K562 (cell line): ENCODE measurements at regions not wholly inside any gene's neighbourhood (a gene's known extent, or its start where the extent isn't known, plus 50 kb on each side); places are given as distances from the start of the nearest gene placed in this dataset.
A peak's percentile ranks its signal among the peaks of the same experiment; 100 is the strongest.

ENCODE experiments used
- ATAC-seq: fragments of 200-7000 bp; cut with Tn5 transposase; 3 replicates; pipeline ENCODE4 v1.9.1; 2020; ENCODE audit warnings: moderate library complexity
- BruUV-seq: library from RNA; stranded (reverse); fragments of 400-500 nt; replicated peaks from 2 replicates; lab custom pipeline; 2021; lab: Mats Ljungman, UMichigan
- CTCF ChIA-PET: fragments of 300-600 bp; formaldehyde crosslinking; extraction: SDS; loops from one replicate; lab custom pipeline; 2021; ENCODE audit warnings: low intra/inter-chr PET ratio; lab: Yijun Ruan, JAX
- POLR2A ChIA-PET: fragments of 300-600, 350-650 bp; sonication (Branson Sonifier 250); formaldehyde crosslinking; extraction: SDS; loops from one replicate; lab custom pipeline; 2021; ENCODE audit warnings: antibody characterized with exemption, inconsistent platforms; lab: Yijun Ruan, JAX
- DNase-seq, 4 experiments: peaks; one replicate each; pipeline versions ENCODE4 v3.0.0 to v3.0.0-alpha.2; 2011 to 2018; ENCODE audit warnings: low spot score in 3 of 4, mixed read lengths in 3 of 4; ENCODE audit errors: extremely low read depth in 1 of 4
- FAIRE-seq: peaks from 2 replicates; lab custom pipeline; 2011; peaks lifted over from hg19 to GRCh38; lab: Jason Lieb, UNC
- H2AFZ ChIP-seq: 2 replicates; pipeline ENCODE4 v1.6.0; 2011; ENCODE audit warnings: low read depth, low read length, control low read depth, inconsistent platforms
- H3K27ac ChIP-seq: fragments of 200-600 bp; 3 replicates; pipeline ENCODE4 v1.8.0; 2011; ENCODE audit warnings: low read depth, mild to moderate bottlenecking, control low read depth, inconsistent platforms, low read length, moderate library complexity, mixed read lengths; ENCODE audit errors: extremely low read depth
- H3K27me3 ChIP-seq, 2 experiments: fragments of 300-600 bp in 1 of 2; 2 replicates in 1 of 2; 3 replicates in 1 of 2; pipeline versions ENCODE4 v1.6.0 to v1.8.0; 2011; ENCODE audit warnings: inconsistent platforms in 2 of 2, low read length in 2 of 2, mild to moderate bottlenecking in 1 of 2, mixed read lengths in 1 of 2, moderate library complexity in 1 of 2; ENCODE audit not compliant: control insufficient read depth in 2 of 2, insufficient read depth in 2 of 2
- H3K36me3 ChIP-seq: fragments of 300-600 bp; 3 replicates; pipeline ENCODE4 v1.8.0; 2011; ENCODE audit warnings: mild to moderate bottlenecking, low read length, inconsistent platforms; ENCODE audit not compliant: control insufficient read depth, insufficient read depth
- H3K4me1 ChIP-seq, 2 experiments: fragments of 200-600 bp in 1 of 2; replicated peaks in 1 of 2; 2 replicates in 1 of 2; 3 replicates in 1 of 2; pipeline versions ENCODE4 v1.5.1 to v1.8.0; 2011; ENCODE audit warnings: inconsistent platforms in 2 of 2, low read length in 2 of 2, mild to moderate bottlenecking in 1 of 2, mixed read lengths in 1 of 2, moderate library complexity in 1 of 2; ENCODE audit not compliant: control insufficient read depth in 2 of 2, insufficient read depth in 2 of 2
- H3K4me2 ChIP-seq: 2 replicates; pipeline ENCODE4 v1.6.1; 2011; ENCODE audit warnings: low read length, control low read depth, inconsistent platforms, mixed read lengths; ENCODE audit not compliant: insufficient read depth
- H3K4me3 ChIP-seq: fragments of 200-600 bp; sonication (generic), shearing (Covaris generic); 2 replicates; pipeline ENCODE4 v1.5.1; 2016; ENCODE audit warnings: control low read depth, inconsistent platforms
- H3K79me2 ChIP-seq: fragments of 200-600 bp; 3 replicates; pipeline ENCODE4 v1.8.0; 2011; ENCODE audit warnings: low read length, inconsistent platforms; ENCODE audit not compliant: control insufficient read depth, insufficient read depth
- H3K9ac ChIP-seq, 2 experiments: 2 replicates each; pipeline versions ENCODE4 v1.6.0 to v1.6.1; 2011; ENCODE audit warnings: low read depth in 2 of 2, low read length in 2 of 2, control low read depth in 1 of 2, inconsistent platforms in 1 of 2, mild to moderate bottlenecking in 1 of 2, mixed read lengths in 1 of 2; ENCODE audit not compliant: insufficient read depth in 1 of 2
- H3K9me1 ChIP-seq: one replicate; pipeline ENCODE4 v1.6.0; 2011; ENCODE audit warnings: inconsistent platforms, mild to moderate bottlenecking, low read length, moderate library complexity; ENCODE audit not compliant: control insufficient read depth, insufficient read depth
- H3K9me3 ChIP-seq: replicated peaks from 2 replicates; pipeline ENCODE4 v1.5.1; 2011; ENCODE audit warnings: low read depth, low read length, inconsistent platforms; ENCODE audit not compliant: control insufficient read depth, insufficient read depth
- H4K20me1 ChIP-seq: replicated peaks from 2 replicates; pipeline ENCODE4 v1.6.1; 2011; ENCODE audit warnings: low read length, inconsistent platforms, mixed read lengths; ENCODE audit not compliant: control insufficient read depth, insufficient read depth
- CXXC5 ChIP-seq: fragments of 250-450 bp; sonication (Bioruptor Pico); IDR thresholded peaks from 2 replicates; pipeline ENCODE4 v1.8.0; 2022; ENCODE audit warnings: inconsistent platforms, mild to moderate bottlenecking, moderate library complexity
- ILK ChIP-seq: fragments of 450-650 bp; IDR thresholded peaks from 2 replicates; pipeline ENCODE4 v1.6.1; 2016; ENCODE audit warnings: missing genetic modification characterization, low read depth, mild to moderate bottlenecking, missing compliant biosample characterization, moderate library complexity, borderline replicate concordance
- MAFG ChIP-seq: fragments of 450-650 bp; conservative IDR thresholded peaks from 2 replicates; pipeline ENCODE4 v1.6.1; 2016; ENCODE audit warnings: missing genetic modification characterization, missing compliant biosample characterization
- MAFK ChIP-seq: IDR thresholded peaks from 2 replicates; pipeline ENCODE4 v1.6.1; 2011; ENCODE audit warnings: low read length, improper control_type of control experiment
- NR2F6 ChIP-seq: fragments of 450-650 bp; formaldehyde crosslinking; IDR thresholded peaks from 2 replicates; pipeline ENCODE4 v1.4.0; 2020; ENCODE audit warnings: mild to moderate bottlenecking
- NR4A1 ChIP-seq, 2 experiments: fragments of 250-450 bp in 1 of 2; fragments of 450-650 bp in 1 of 2; sonication (Bioruptor Pico) in 1 of 2; IDR thresholded peaks; 2 replicates each; pipeline versions ENCODE4 v1.4.0 to v1.6.1; 2016 to 2020; ENCODE audit warnings: mild to moderate bottlenecking in 2 of 2, missing compliant biosample characterization in 1 of 2, missing genetic modification characterization in 1 of 2, moderate library complexity in 1 of 2
- PHF8 ChIP-seq: fragments of 200-600 bp; sonication (generic); IDR thresholded peaks from 2 replicates; pipeline ENCODE4 v1.6.1; 2012; ENCODE audit warnings: mixed run types, mild to moderate bottlenecking, inconsistent platforms, low read length, moderate library complexity, borderline replicate concordance
- RBBP5 ChIP-seq: fragments of 200-600 bp; sonication (generic); IDR thresholded peaks from 2 replicates; pipeline ENCODE4 v1.6.1; 2012; ENCODE audit warnings: borderline replicate concordance, mild to moderate bottlenecking, low read length, control low read depth, inconsistent platforms; ENCODE audit not compliant: insufficient read depth, poor library complexity, severe bottlenecking
- RBM14 ChIP-seq: fragments of 200-400 bp; formaldehyde crosslinking; IDR thresholded peaks from 2 replicates; pipeline ENCODE4 v1.6.1; 2018; ENCODE audit warnings: low read depth, mild to moderate bottlenecking, low read length, moderate library complexity, borderline replicate concordance; ENCODE audit not compliant: insufficient read depth
- RBM25 ChIP-seq: fragments of 200-400 bp; formaldehyde crosslinking; IDR thresholded peaks from 2 replicates; pipeline ENCODE4 v1.6.1; 2018; ENCODE audit warnings: low read length, low read depth, moderate library complexity; ENCODE audit not compliant: severe bottlenecking
- SAP30 ChIP-seq: fragments of 200-600 bp; sonication (generic); IDR thresholded peaks from 2 replicates; pipeline ENCODE4 v1.6.1; 2012; ENCODE audit warnings: borderline replicate concordance, low read depth, mild to moderate bottlenecking, moderate library complexity, low read length, control low read depth, inconsistent platforms; ENCODE audit not compliant: insufficient read depth, poor library complexity, severe bottlenecking
- SIX5 ChIP-seq, 2 experiments: IDR thresholded peaks; 2 replicates each; pipeline ENCODE4 v1.6.1; 2011; ENCODE audit warnings: low read length in 2 of 2, borderline replicate concordance in 1 of 2, low read depth in 1 of 2, mild to moderate bottlenecking in 1 of 2, moderate library complexity in 1 of 2; ENCODE audit not compliant: insufficient read depth in 1 of 2
- TEAD1 ChIP-seq, 2 experiments: fragments of 450-650 bp in 1 of 2; sonication (generic) in 1 of 2; formaldehyde crosslinking; IDR thresholded peaks; 2 replicates each; pipeline versions ENCODE4 v1.4.0 to v1.8.0; 2020 to 2022; ENCODE audit warnings: mild to moderate bottlenecking in 2 of 2, missing genetic modification reagents in 1 of 2
- ZC3H8 ChIP-seq: fragments of 450-650 bp; IDR thresholded peaks from 2 replicates; pipeline ENCODE4 v1.6.1; 2017
- WGBS: fragments of 100-300 bp; shearing (Covaris generic); methylation state at CpG from one replicate; pipeline ENCODE4 v1.1.6; 2016; ENCODE audit warnings: low coverage, mixed read lengths; ENCODE audit not compliant: insufficient coverage; ENCODE audit errors: missing lambda C conversion rate; 5-methylcytosine and 5-hydroxymethylcytosine counted together
- in situ Hi-C: fragments of 300-500 bp; cut with MboI; formaldehyde crosslinking; loops from 4 replicates; pipeline ENCODE4 v1.15.0; 2018; ENCODE audit warnings: inconsistent platforms, mixed read lengths
- intact Hi-C: fragments of 100-400 bp; cut with micrococcal nuclease; formaldehyde crosslinking; loops from 2 replicates; pipeline ENCODE4 v1.14.2; 2022
- TF ChIP-seq, protein P1 (sequence below): sonication (generic); IDR thresholded peaks from 2 replicates; pipeline ENCODE4 v1.6.1; 2016
- TF ChIP-seq, protein P2 (sequence below), 2 experiments: fragments of 450-650 bp; IDR thresholded peaks; 2 replicates each; pipeline ENCODE4 v1.6.1; 2018; ENCODE audit warnings: mild to moderate bottlenecking in 2 of 2, low read depth in 1 of 2; ENCODE audit not compliant: partially characterized antibody in 2 of 2

DNA sequence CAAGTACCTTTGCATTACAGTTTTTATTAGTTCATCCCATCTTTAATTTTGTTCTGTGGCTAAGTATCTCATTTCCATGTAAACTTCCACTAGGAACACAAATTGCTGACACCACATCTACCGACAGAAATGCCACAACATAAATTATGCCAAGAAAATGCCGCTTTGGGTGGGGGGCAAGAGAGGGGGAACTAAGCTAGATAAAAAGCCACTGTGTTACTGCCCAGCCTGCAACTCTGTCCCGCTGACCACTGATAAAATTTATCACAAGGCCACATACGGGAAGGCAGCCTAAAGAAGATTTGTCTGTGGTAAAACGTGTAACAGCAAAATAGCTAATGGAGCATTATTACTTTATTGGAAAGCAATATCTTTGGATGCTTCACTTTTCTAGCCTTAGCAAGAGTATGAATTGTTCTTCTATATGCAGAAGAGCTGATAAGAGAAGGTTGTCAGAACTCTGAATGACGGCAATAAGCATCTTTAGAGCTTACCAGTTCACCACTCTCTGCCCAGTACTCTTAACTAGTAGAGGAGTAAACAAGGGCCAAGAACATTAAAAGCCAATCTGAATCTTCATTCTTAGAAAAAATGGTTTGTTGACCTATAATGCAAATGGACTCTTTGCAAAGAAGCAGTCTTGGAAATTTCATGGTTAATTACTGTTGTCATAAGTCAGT is 172.2 kb upstream of the MEF2C start:
- H2AFZ ChIP-seq: peak overlapping the region; percentile 71
- no peaks in the 10 kb centered on the region; the same call in 2 of the 3 replicates for H3K36me3 ChIP-seq
- no peaks in the 10 kb centered on the region for H4K20me1 ChIP-seq
- intact Hi-C loops (no loop called here), in situ Hi-C loops (no loop called here)
- WGBS: 3% methylated on average over 6 of the region's 6 CpGs
- H3K9me1 ChIP-seq: no peaks in the 10 kb centered on the region
- ATAC-seq: peak; percentile 84
- H3K79me2 ChIP-seq: no peaks in the 10 kb centered on the region
- ChIA-PET POLR2A (interaction anchor here (0.6 to 1.8 kb wide), 5 partner anchors 9 to 80 kb away, joined by 3 to 4 read pairs (median 3); no protein-coding TSS in a partner anchor), CTCF (no interaction called here)
- peaks cover 13% of the 10 kb centered on the region for H3K9me3 ChIP-seq
- H3K27ac ChIP-seq: peak overlapping the region; percentile 32
- peak; percentile 92 for FAIRE-seq
- H3K4me1 ChIP-seq: peaks cover 0 to 19% of the 10 kb centered on the region in 2 experiments; a peak in 4 of 5 replicates
- H3K9ac ChIP-seq: no peak overlapping the region
- peak in 2 of 4 experiments; percentile 66 to 76 for DNase-seq
- no peak overlapping the region for H3K4me3 ChIP-seq
- H3K4me2 ChIP-seq: peak overlapping the region; percentile 27
- H3K27me3 ChIP-seq: no peaks in the 10 kb centered on the region
- BruUV-seq: no TSS peak
- TF ChIP-seq ZC3H8 (no peak), NR2F6 (no peak), SIX5 (IDR thresholded peaks at IDR 0.05; ENCODE audit: borderline replicate concordance in 1 of 2, insufficient read depth in 1 of 2, low read depth in 1 of 2, low read length in 2 of 2) (no peak), ILK (tag) (no peak), MAFG (peak; percentile 45), NR4A1 (CRISPR knock-in tag; IDR thresholded peaks at IDR 0.05) (no peak), NR4A1 (tag; IDR thresholded peaks at IDR 0.05) (no peak), RBM25 (no peak), SAP30 (no peak), TEAD1 (CRISPR knock-in tag; IDR thresholded peaks at IDR 0.05) (no peak), RBM14 (no peak), CXXC5 (CRISPR knock-in tag) (peak; percentile 39; the same call in 1 of the 2 replicates), MAFK (no peak), PHF8 (no peak), RBBP5 (no peak)
- TF ChIP-seq, protein P1, sequence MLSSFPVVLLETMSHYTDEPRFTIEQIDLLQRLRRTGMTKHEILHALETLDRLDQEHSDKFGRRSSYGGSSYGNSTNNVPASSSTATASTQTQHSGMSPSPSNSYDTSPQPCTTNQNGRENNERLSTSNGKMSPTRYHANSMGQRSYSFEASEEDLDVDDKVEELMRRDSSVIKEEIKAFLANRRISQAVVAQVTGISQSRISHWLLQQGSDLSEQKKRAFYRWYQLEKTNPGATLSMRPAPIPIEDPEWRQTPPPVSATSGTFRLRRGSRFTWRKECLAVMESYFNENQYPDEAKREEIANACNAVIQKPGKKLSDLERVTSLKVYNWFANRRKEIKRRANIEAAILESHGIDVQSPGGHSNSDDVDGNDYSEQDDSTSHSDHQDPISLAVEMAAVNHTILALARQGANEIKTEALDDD: peak; percentile 98
- TF ChIP-seq, protein P2, sequence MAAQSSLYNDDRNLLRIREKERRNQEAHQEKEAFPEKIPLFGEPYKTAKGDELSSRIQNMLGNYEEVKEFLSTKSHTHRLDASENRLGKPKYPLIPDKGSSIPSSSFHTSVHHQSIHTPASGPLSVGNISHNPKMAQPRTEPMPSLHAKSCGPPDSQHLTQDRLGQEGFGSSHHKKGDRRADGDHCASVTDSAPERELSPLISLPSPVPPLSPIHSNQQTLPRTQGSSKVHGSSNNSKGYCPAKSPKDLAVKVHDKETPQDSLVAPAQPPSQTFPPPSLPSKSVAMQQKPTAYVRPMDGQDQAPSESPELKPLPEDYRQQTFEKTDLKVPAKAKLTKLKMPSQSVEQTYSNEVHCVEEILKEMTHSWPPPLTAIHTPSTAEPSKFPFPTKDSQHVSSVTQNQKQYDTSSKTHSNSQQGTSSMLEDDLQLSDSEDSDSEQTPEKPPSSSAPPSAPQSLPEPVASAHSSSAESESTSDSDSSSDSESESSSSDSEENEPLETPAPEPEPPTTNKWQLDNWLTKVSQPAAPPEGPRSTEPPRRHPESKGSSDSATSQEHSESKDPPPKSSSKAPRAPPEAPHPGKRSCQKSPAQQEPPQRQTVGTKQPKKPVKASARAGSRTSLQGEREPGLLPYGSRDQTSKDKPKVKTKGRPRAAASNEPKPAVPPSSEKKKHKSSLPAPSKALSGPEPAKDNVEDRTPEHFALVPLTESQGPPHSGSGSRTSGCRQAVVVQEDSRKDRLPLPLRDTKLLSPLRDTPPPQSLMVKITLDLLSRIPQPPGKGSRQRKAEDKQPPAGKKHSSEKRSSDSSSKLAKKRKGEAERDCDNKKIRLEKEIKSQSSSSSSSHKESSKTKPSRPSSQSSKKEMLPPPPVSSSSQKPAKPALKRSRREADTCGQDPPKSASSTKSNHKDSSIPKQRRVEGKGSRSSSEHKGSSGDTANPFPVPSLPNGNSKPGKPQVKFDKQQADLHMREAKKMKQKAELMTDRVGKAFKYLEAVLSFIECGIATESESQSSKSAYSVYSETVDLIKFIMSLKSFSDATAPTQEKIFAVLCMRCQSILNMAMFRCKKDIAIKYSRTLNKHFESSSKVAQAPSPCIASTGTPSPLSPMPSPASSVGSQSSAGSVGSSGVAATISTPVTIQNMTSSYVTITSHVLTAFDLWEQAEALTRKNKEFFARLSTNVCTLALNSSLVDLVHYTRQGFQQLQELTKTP (IDR thresholded peaks at IDR 0.05; ENCODE audit: low read depth in 1 of 2, partially characterized antibody in 2 of 2): no peak
